ENCODE measurements at regions not wholly inside any gene's neighbourhood (a gene's known extent, or its start where the extent isn't known, plus 50 kb on each side); places are given as distances from the start of the nearest gene placed in this dataset.

DNA sequence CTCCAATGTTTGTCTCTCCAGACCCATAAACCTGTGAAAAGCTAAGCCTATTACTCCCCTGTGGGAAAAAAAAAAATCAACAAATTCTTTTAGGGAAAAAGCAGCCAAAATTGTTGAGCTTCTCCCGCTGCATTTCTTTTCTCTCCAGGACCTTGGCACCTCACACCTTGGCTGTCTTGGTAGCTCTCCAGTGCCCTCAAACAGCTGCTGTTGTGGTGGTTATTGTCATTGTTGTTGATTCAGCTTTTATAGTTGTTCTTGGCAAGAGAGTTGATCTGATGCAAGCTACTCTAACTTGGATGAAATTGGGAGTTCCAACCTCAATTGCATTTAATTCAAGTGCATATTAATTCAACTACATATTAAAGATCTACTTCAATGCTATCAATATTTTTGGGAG lies 516.9 kb upstream of the LARGE1 start:
- TF ChIP-seq, protein P1, sequence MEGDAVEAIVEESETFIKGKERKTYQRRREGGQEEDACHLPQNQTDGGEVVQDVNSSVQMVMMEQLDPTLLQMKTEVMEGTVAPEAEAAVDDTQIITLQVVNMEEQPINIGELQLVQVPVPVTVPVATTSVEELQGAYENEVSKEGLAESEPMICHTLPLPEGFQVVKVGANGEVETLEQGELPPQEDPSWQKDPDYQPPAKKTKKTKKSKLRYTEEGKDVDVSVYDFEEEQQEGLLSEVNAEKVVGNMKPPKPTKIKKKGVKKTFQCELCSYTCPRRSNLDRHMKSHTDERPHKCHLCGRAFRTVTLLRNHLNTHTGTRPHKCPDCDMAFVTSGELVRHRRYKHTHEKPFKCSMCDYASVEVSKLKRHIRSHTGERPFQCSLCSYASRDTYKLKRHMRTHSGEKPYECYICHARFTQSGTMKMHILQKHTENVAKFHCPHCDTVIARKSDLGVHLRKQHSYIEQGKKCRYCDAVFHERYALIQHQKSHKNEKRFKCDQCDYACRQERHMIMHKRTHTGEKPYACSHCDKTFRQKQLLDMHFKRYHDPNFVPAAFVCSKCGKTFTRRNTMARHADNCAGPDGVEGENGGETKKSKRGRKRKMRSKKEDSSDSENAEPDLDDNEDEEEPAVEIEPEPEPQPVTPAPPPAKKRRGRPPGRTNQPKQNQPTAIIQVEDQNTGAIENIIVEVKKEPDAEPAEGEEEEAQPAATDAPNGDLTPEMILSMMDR (IDR thresholded peaks at IDR 0.05) = no peak
- no peak for TF ChIP-seq POLR2A (IDR thresholded peaks at IDR 0.05)

All from heart left ventricle (tissue), 13 donors.